DOHH2 (cell line): ENCODE measurements at regions not wholly inside any gene's neighbourhood (a gene's known extent, or its start where the extent isn't known, plus 50 kb on each side); places are given as distances from the start of the nearest gene placed in this dataset.

Experiments
- H3F3A ChIP-seq: fragments of 200-600 bp; sonication (generic), shearing (Covaris generic); 2 replicates; pipeline ENCODE4 v1.6.0; 2016; ENCODE audit warnings: antibody characterized with exemption, mild to moderate bottlenecking; ENCODE audit not compliant: control insufficient read depth, insufficient read depth
- H3K27ac ChIP-seq: fragments of 200-600 bp; sonication (generic); 2 replicates; pipeline ENCODE4 v1.5.1; 2014; ENCODE audit warnings: low read depth, mild to moderate bottlenecking, low read length, moderate library complexity
- H3K27me3 ChIP-seq: fragments of 200-600 bp; sonication (generic); 2 replicates; pipeline ENCODE4 v1.6.1; 2014; ENCODE audit warnings: mild to moderate bottlenecking, low read length, mixed read lengths; ENCODE audit not compliant: control insufficient read depth
- H3K36me3 ChIP-seq: fragments of 200-600 bp; sonication (generic); 2 replicates; pipeline ENCODE4 v1.6.1; 2014; ENCODE audit warnings: mild to moderate bottlenecking, low read length, moderate library complexity, mixed read lengths; ENCODE audit not compliant: control insufficient read depth
- H3K4me1 ChIP-seq: fragments of 200-600 bp; sonication (generic); 2 replicates; pipeline ENCODE4 v1.6.1; 2014; ENCODE audit warnings: mild to moderate bottlenecking, low read length, mixed read lengths; ENCODE audit not compliant: control insufficient read depth
- H3K4me2 ChIP-seq: fragments of 200-600 bp; sonication (generic); 2 replicates; pipeline ENCODE4 v1.6.0; 2014; ENCODE audit warnings: mild to moderate bottlenecking, low read length, moderate library complexity
- H3K4me3 ChIP-seq: fragments of 200-600 bp; sonication (generic); 2 replicates; pipeline ENCODE4 v1.5.1; 2014; ENCODE audit warnings: mild to moderate bottlenecking, low read length, mixed read lengths
- H3K79me2 ChIP-seq: fragments of 200-600 bp; sonication (generic); 2 replicates; pipeline ENCODE4 v1.6.1; 2014; ENCODE audit warnings: mild to moderate bottlenecking, low read length, mixed read lengths; ENCODE audit not compliant: control insufficient read depth
- H3K9me2 ChIP-seq: fragments of 200-600 bp; sonication (generic); replicated peaks from 2 replicates; pipeline ENCODE4 v1.6.1; 2014; ENCODE audit warnings: mild to moderate bottlenecking, low read length, mixed read lengths; ENCODE audit not compliant: control insufficient read depth
- H3K9me3 ChIP-seq: fragments of 200-600 bp; sonication (generic); 2 replicates; pipeline ENCODE4 v1.6.1; 2014; ENCODE audit warnings: antibody characterized with exemption, low read length, mixed read lengths; ENCODE audit not compliant: control insufficient read depth, insufficient read depth
- H4K20me1 ChIP-seq: fragments of 200-600 bp; sonication (generic); 2 replicates; pipeline ENCODE4 v1.6.0; 2014; ENCODE audit warnings: low read depth, mild to moderate bottlenecking, antibody characterized with exemption, low read length, moderate library complexity; ENCODE audit not compliant: control insufficient read depth, insufficient read depth
- CTCF ChIP-seq: fragments of 200-600 bp; sonication (generic); IDR thresholded peaks from one replicate; pipeline ENCODE4 v1.5.1; 2014; ENCODE audit warnings: antibody characterized with exemption, mild to moderate bottlenecking, low read depth, low read length; ENCODE audit not compliant: poor library complexity, severe bottlenecking
- EZH2phosphoT487 ChIP-seq: fragments of 200-600 bp; sonication (generic); IDR thresholded peaks from 2 replicates; pipeline ENCODE4 v1.6.1; 2017; ENCODE audit warnings: borderline replicate concordance, mild to moderate bottlenecking, antibody characterized with exemption, low read length, moderate library complexity, mixed read lengths

GRCh38 chr21:25509862-25510261 is 97.4 kb downstream of the MRPL39 start:
- Histone ChIP-seq H3F3A (no peaks in the 10 kb centered on the region), H3K9me3 (no peaks in the 10 kb centered on the region), H3K79me2 (no peaks in the 10 kb centered on the region), H3K27me3 (no peaks in the 10 kb centered on the region), H3K4me3 (no peak overlapping the region), H3K4me2 (no peak overlapping the region), H3K4me1 (0 out of 2 replicates have a peak, but pooled peaks cover 2% of the 10 kb centered on the region), H3K27ac (no peak overlapping the region), H3K36me3 (no peaks in the 10 kb centered on the region), H3K9me2 (no peaks in the 10 kb centered on the region), H4K20me1 (no peaks in the 10 kb centered on the region)
- no peak for TF ChIP-seq EZH2phosphoT487
- TF ChIP-seq CTCF = no peak

- no peak overlapping the region for H3K4me3 ChIP-seq
- H3K27ac ChIP-seq = no peak overlapping the region
- H3K36me3 ChIP-seq = no peaks in the 10 kb centered on the region
- no peaks in the 10 kb centered on the region for H3F3A ChIP-seq
- no peaks in the 10 kb centered on the region for H3K9me2 ChIP-seq
- no peaks in the 10 kb centered on the region for H3K27me3 ChIP-seq
- 0 out of 2 replicates have a peak, but pooled peaks cover 2% of the 10 kb centered on the region for H3K4me1 ChIP-seq
- H3K4me2 ChIP-seq = no peak overlapping the region
- H3K9me3 ChIP-seq = no peaks in the 10 kb centered on the region
- H4K20me1 ChIP-seq = no peaks in the 10 kb centered on the region
- no peaks in the 10 kb centered on the region for H3K79me2 ChIP-seq
- TF ChIP-seq CTCF = no peak
- TF ChIP-seq EZH2phosphoT487 = no peak
Observed at GRCh38 chr21:25508364-25508763, 98.9 kb downstream of the MRPL39 start.

- Histone ChIP-seq H3K4me2 (no peak overlapping the region), H3K27me3 (no peaks in the 10 kb centered on the region), H3K9me2 (no peaks in the 10 kb centered on the region), H3K79me2 (no peaks in the 10 kb centered on the region), H3K4me3 (no peak overlapping the region), H3K27ac (no peak overlapping the region), H3F3A (no peaks in the 10 kb centered on the region), H3K4me1 (0 out of 2 replicates have a peak, but pooled peaks cover 2% of the 10 kb centered on the region), H4K20me1 (no peaks in the 10 kb centered on the region), H3K36me3 (no peaks in the 10 kb centered on the region), H3K9me3 (no peaks in the 10 kb centered on the region)
- TF ChIP-seq EZH2phosphoT487 (no peak), CTCF (no peak)
Observed at GRCh38 chr21:25507522-25507921, 99.8 kb downstream of the MRPL39 start.
